ENCODE measurements at regions not wholly inside any gene's neighbourhood (a gene's known extent, or its start where the extent isn't known, plus 50 kb on each side); places are given as distances from the start of the nearest gene placed in this dataset.
A peak's percentile ranks its signal among the peaks of the same experiment; 100 is the strongest.

- no peak for TF ChIP-seq CTCF (IDR thresholded peaks at IDR 0.05)
- Histone ChIP-seq H3K27ac (no peak overlapping the region), H3K27me3 (peaks cover 0 to 79% (median 31%) of the 10 kb centered on the region in 7 donors), H3K9me3 (no peaks in the 10 kb centered on the region), H3K36me3 (no peaks in the 10 kb centered on the region), H3K4me3 (no peak overlapping the region), H3K4me1 (no peaks in the 10 kb centered on the region)
- DNase-seq (no peak), ATAC-seq (no peak)
- 72 to 77% methylated on average over 10 of the region's 10 CpGs for WGBS, 2 donors
- intact Hi-C loops (cut with DNase I): no loop called here
Observed at GRCh38 chr1:30321996-30322858, 401.2 kb downstream of the MATN1 start.

GRCh38 chr1:30321246-30321910, 402.0 kb downstream of the MATN1 start:
- Histone ChIP-seq H3K27ac (no peak overlapping the region), H3K4me3 (no peak overlapping the region), H3K4me1 (no peaks in the 10 kb centered on the region), H3K36me3 (no peaks in the 10 kb centered on the region), H3K9me3 (peaks cover 0 to 5% (median 0%) of the 10 kb centered on the region in 11 donors), H3K27me3 (peaks cover 0 to 76% (median 38%) of the 10 kb centered on the region in 7 donors)
- DNase-seq: no peak
- 58 to 68% methylated on average over 13 of the region's 13 CpGs for WGBS, 2 donors
- TF ChIP-seq CTCF (IDR thresholded peaks at IDR 0.05): no peak
- no peak for ATAC-seq
- intact Hi-C loops (cut with DNase I): no loop called here

- ATAC-seq: peak in 1 of 8 donors; percentile 27
- TF ChIP-seq CTCF (IDR thresholded peaks at IDR 0.05): no peak
- no peaks in the 10 kb centered on the region for H3K4me1 ChIP-seq
- peaks cover 0 to 9% (median 0%) of the 10 kb centered on the region in 11 donors for H3K9me3 ChIP-seq
- H3K4me3 ChIP-seq: no peak overlapping the region
- DNase-seq: no peak
- H3K36me3 ChIP-seq: no peaks in the 10 kb centered on the region
- H3K27me3 ChIP-seq: peaks cover 0 to 76% (median 47%) of the 10 kb centered on the region in 7 donors
- WGBS, 2 donors: 22 to 47% methylated on average over 2 of the region's 2 CpGs
- intact Hi-C loops (cut with DNase I): no loop called here
- no peak overlapping the region for H3K27ac ChIP-seq
Observed at GRCh38 chr1:30320581-30320890, 402.8 kb downstream of the MATN1 start.

- H3K27ac ChIP-seq: no peak overlapping the region
- no peak for ATAC-seq
- WGBS, 2 donors: 76 to 78% methylated on average over 11 of the region's 11 CpGs
- no peak for DNase-seq
- H3K9me3 ChIP-seq: peaks cover 0 to 9% (median 0%) of the 10 kb centered on the region in 11 donors
- intact Hi-C loops (cut with DNase I): no loop called here
- no peak overlapping the region for H3K4me3 ChIP-seq
- peaks cover 0 to 76% (median 52%) of the 10 kb centered on the region in 7 donors for H3K27me3 ChIP-seq
- H3K36me3 ChIP-seq: no peaks in the 10 kb centered on the region
- TF ChIP-seq CTCF (IDR thresholded peaks at IDR 0.05): no peak
- no peaks in the 10 kb centered on the region for H3K4me1 ChIP-seq
Observed at GRCh38 chr1:30319765-30320580, 403.4 kb downstream of the MATN1 start.

Data from heart right ventricle (tissue), 16 donors.